ENCODE measurements at regions not wholly inside any gene's neighbourhood (a gene's known extent, or its start where the extent isn't known, plus 50 kb on each side); places are given as distances from the start of the nearest gene placed in this dataset.
"Not testable (repeated sequence)": the region's sequence is repeated elsewhere in the genome, so short reads cannot be mapped to it uniquely, and the experiment has no call there.

- Histone ChIP-seq H3K36me3 (ENCODE audit: control insufficient read depth, insufficient read depth, low read length) (no peaks in the 10 kb centered on the region), H3K4me3 (ENCODE audit: low read length) (no peak overlapping the region), H3K27ac (ENCODE audit: low read depth, low read length) (no peak overlapping the region), H3K9ac (ENCODE audit: low read length) (no peak overlapping the region), H3K4me1 (ENCODE audit: control insufficient read depth, insufficient read depth, low read length) (no peaks in the 10 kb centered on the region), H3K27me3 (ENCODE audit: control insufficient read depth, insufficient read depth, low read length) (no peaks in the 10 kb centered on the region)
These were observed 111.4 kb upstream of the CACUL1 start for GRCh38 chr10:118865998-118866693.

GRCh38 chr10:118867768-118868167 is 113.0 kb upstream of the CACUL1 start:
- no peaks in the 10 kb centered on the region for H3K27me3 ChIP-seq (ENCODE audit: control insufficient read depth, insufficient read depth, low read length)
- no peaks in the 10 kb centered on the region for H3K36me3 ChIP-seq (ENCODE audit: control insufficient read depth, insufficient read depth, low read length)
- no peak overlapping the region for H3K4me3 ChIP-seq (ENCODE audit: low read length)
- no peaks in the 10 kb centered on the region for H3K4me1 ChIP-seq (ENCODE audit: control insufficient read depth, insufficient read depth, low read length)
- H3K9ac ChIP-seq (ENCODE audit: low read length) = no peak overlapping the region
- H3K27ac ChIP-seq (ENCODE audit: low read depth, low read length) = no peak overlapping the region

GRCh38 chr10:118868589-118868988 is 113.8 kb upstream of the CACUL1 start:
- no peak overlapping the region for H3K9ac ChIP-seq (ENCODE audit: low read length)
- H3K27me3 ChIP-seq (ENCODE audit: control insufficient read depth, insufficient read depth, low read length) = no peaks in the 10 kb centered on the region
- H3K27ac ChIP-seq (ENCODE audit: low read depth, low read length) = no peak overlapping the region
- H3K4me1 ChIP-seq (ENCODE audit: control insufficient read depth, insufficient read depth, low read length) = no peaks in the 10 kb centered on the region
- H3K36me3 ChIP-seq (ENCODE audit: control insufficient read depth, insufficient read depth, low read length) = no peaks in the 10 kb centered on the region
- no peak overlapping the region for H3K4me3 ChIP-seq (ENCODE audit: low read length)

GRCh38 chr10:118870467-118871243 is 115.9 kb upstream of the CACUL1 start:
- no peak overlapping the region for H3K9ac ChIP-seq (ENCODE audit: low read length)
- H3K4me3 ChIP-seq (ENCODE audit: low read length) = no peak overlapping the region
- no peaks in the 10 kb centered on the region for H3K27me3 ChIP-seq (ENCODE audit: control insufficient read depth, insufficient read depth, low read length)
- H3K27ac ChIP-seq (ENCODE audit: low read depth, low read length) = no peak overlapping the region
- no peaks in the 10 kb centered on the region for H3K36me3 ChIP-seq (ENCODE audit: control insufficient read depth, insufficient read depth, low read length)
- H3K4me1 ChIP-seq (ENCODE audit: control insufficient read depth, insufficient read depth, low read length) = no peaks in the 10 kb centered on the region

- Histone ChIP-seq H3K4me1 (ENCODE audit: control insufficient read depth, insufficient read depth, low read length) (no peaks in the 10 kb centered on the region), H3K27me3 (ENCODE audit: control insufficient read depth, insufficient read depth, low read length) (no peaks in the 10 kb centered on the region), H3K9ac (ENCODE audit: low read length) (no peak overlapping the region), H3K27ac (ENCODE audit: low read depth, low read length) (no peak overlapping the region), H3K36me3 (ENCODE audit: control insufficient read depth, insufficient read depth, low read length) (no peaks in the 10 kb centered on the region), H3K4me3 (ENCODE audit: low read length) (no peak overlapping the region)
These were observed 116.6 kb upstream of the CACUL1 start for GRCh38 chr10:118871244-118871865.

GRCh38 chr10:118873091-118873737 is 118.4 kb upstream of the CACUL1 start:
- Histone ChIP-seq H3K4me3 (ENCODE audit: low read length) (no peak overlapping the region), H3K4me1 (ENCODE audit: control insufficient read depth, insufficient read depth, low read length) (no peaks in the 10 kb centered on the region), H3K9ac (ENCODE audit: low read length) (no peak overlapping the region), H3K27me3 (ENCODE audit: control insufficient read depth, insufficient read depth, low read length) (no peaks in the 10 kb centered on the region), H3K36me3 (ENCODE audit: control insufficient read depth, insufficient read depth, low read length) (no peaks in the 10 kb centered on the region), H3K27ac (ENCODE audit: low read depth, low read length) (no peak overlapping the region)

- no peaks in the 10 kb centered on the region for H3K36me3 ChIP-seq (ENCODE audit: control insufficient read depth, insufficient read depth, low read length)
- no peaks in the 10 kb centered on the region for H3K4me1 ChIP-seq (ENCODE audit: control insufficient read depth, insufficient read depth, low read length)
- H3K27me3 ChIP-seq (ENCODE audit: control insufficient read depth, insufficient read depth, low read length) = no peaks in the 10 kb centered on the region
- H3K4me3 ChIP-seq (ENCODE audit: low read length) = no peak overlapping the region
- H3K9ac ChIP-seq (ENCODE audit: low read length) = no peak overlapping the region
- no peak overlapping the region for H3K27ac ChIP-seq (ENCODE audit: low read depth, low read length)
These were observed 119.0 kb upstream of the CACUL1 start for GRCh38 chr10:118873738-118874105.

GRCh38 chr10:118874171-118874570 is 119.4 kb upstream of the CACUL1 start:
- Histone ChIP-seq H3K4me3 (ENCODE audit: low read length) (no peak overlapping the region), H3K27me3 (ENCODE audit: control insufficient read depth, insufficient read depth, low read length) (no peaks in the 10 kb centered on the region), H3K36me3 (ENCODE audit: control insufficient read depth, insufficient read depth, low read length) (no peaks in the 10 kb centered on the region), H3K4me1 (ENCODE audit: control insufficient read depth, insufficient read depth, low read length) (no peaks in the 10 kb centered on the region), H3K27ac (ENCODE audit: low read depth, low read length) (no peak overlapping the region), H3K9ac (ENCODE audit: low read length) (no peak overlapping the region)

GRCh38 chr10:118875087-118875486 is 120.3 kb upstream of the CACUL1 start:
- no peak overlapping the region for H3K27ac ChIP-seq (ENCODE audit: low read depth, low read length)
- no peaks in the 10 kb centered on the region for H3K27me3 ChIP-seq (ENCODE audit: control insufficient read depth, insufficient read depth, low read length)
- no peak overlapping the region for H3K4me3 ChIP-seq (ENCODE audit: low read length)
- H3K4me1 ChIP-seq (ENCODE audit: control insufficient read depth, insufficient read depth, low read length) = no peaks in the 10 kb centered on the region
- no peaks in the 10 kb centered on the region for H3K36me3 ChIP-seq (ENCODE audit: control insufficient read depth, insufficient read depth, low read length)
- no peak overlapping the region for H3K9ac ChIP-seq (ENCODE audit: low read length)

- Histone ChIP-seq H3K4me1 (ENCODE audit: control insufficient read depth, insufficient read depth, low read length) (no peaks in the 10 kb centered on the region), H3K9ac (ENCODE audit: low read length) (no peak overlapping the region), H3K4me3 (ENCODE audit: low read length) (no peak overlapping the region), H3K27ac (ENCODE audit: low read depth, low read length) (no peak overlapping the region), H3K27me3 (ENCODE audit: control insufficient read depth, insufficient read depth, low read length) (no peaks in the 10 kb centered on the region), H3K36me3 (ENCODE audit: control insufficient read depth, insufficient read depth, low read length) (no peaks in the 10 kb centered on the region)
These were observed 128.0 kb upstream of the CACUL1 start for GRCh38 chr10:118882741-118883140.

GRCh38 chr10:118892255-118892654 is 137.3 kb upstream of the NANOS1 start:
- Histone ChIP-seq H3K27me3 (ENCODE audit: control insufficient read depth, insufficient read depth, low read length) (no peaks in the 10 kb centered on the region), H3K4me1 (ENCODE audit: control insufficient read depth, insufficient read depth, low read length) (no peaks in the 10 kb centered on the region), H3K9ac (ENCODE audit: low read length) (no peak overlapping the region), H3K4me3 (ENCODE audit: low read length) (no peak overlapping the region), H3K36me3 (ENCODE audit: control insufficient read depth, insufficient read depth, low read length) (no peaks in the 10 kb centered on the region), H3K27ac (ENCODE audit: low read depth, low read length) (no peak overlapping the region)

GRCh38 chr10:118894891-118895290 is 134.6 kb upstream of the NANOS1 start:
- not testable (repeated sequence) for H3K36me3 ChIP-seq (ENCODE audit: control insufficient read depth, insufficient read depth, low read length); H3K27me3 ChIP-seq (ENCODE audit: control insufficient read depth, insufficient read depth, low read length); H3K4me3 ChIP-seq (ENCODE audit: low read length); H3K27ac ChIP-seq (ENCODE audit: low read depth, low read length); H3K9ac ChIP-seq (ENCODE audit: low read length); H3K4me1 ChIP-seq (ENCODE audit: control insufficient read depth, insufficient read depth, low read length)

Measured in rectal smooth muscle tissue (tissue), 1 donor.